Stimulated activated CD8-positive, alpha-beta memory T cell treated with anti-CD3 and anti-CD28 coated beads, Interleukin-4, amount 100 ng/mL, for 4 hours (primary cell): ENCODE measurements at regions not wholly inside any gene's neighbourhood (a gene's known extent, or its start where the extent isn't known, plus 50 kb on each side); places are given as distances from the start of the nearest gene placed in this dataset.

Experiments used
- DNase-seq, 2 donors: peaks; one replicate each; pipeline ENCODE4 v3.0.0-alpha.2; 2020; ENCODE audit warnings: low read depth in 2 of 2, low spot score in 1 of 2

- DNase-seq: no peak
Measured at GRCh38 chr1:228546541-228547463, 59.6 kb downstream of the RNF187 start.

- DNase-seq: no peak
Measured at GRCh38 chr1:228547464-228547792, 60.2 kb downstream of the RNF187 start.

- no peak for DNase-seq
Measured at GRCh38 chr1:228548788-228549187, 61.6 kb downstream of the RNF187 start.

- no peak for DNase-seq
Measured at GRCh38 chr1:228552596-228553176, 65.5 kb downstream of the RNF187 start.

- no peak for DNase-seq
Measured at GRCh38 chr1:228554107-228554506, 66.9 kb downstream of the RNF187 start.

GRCh38 chr1:228555074-228555994 lies 68.2 kb downstream of the RNF187 start:
- DNase-seq: no peak

- peak in 1 of 2 donors; percentile 14 for DNase-seq
Measured at GRCh38 chr1:228556634-228557430, 69.7 kb downstream of the RNF187 start.
